NCI-H82 treated with DMSO at 0.1 percent for 48 hours (cell line): ENCODE measurements at regions not wholly inside any gene's neighbourhood (a gene's known extent, or its start where the extent isn't known, plus 50 kb on each side); places are given as distances from the start of the nearest gene placed in this dataset.
"Not testable (repeated sequence)": the region's sequence is repeated elsewhere in the genome, so short reads cannot be mapped to it uniquely, and the experiment has no call there.

Experiments
- DNase-seq: peaks from one replicate; lab custom pipeline; 2025; ENCODE audit not compliant: unreplicated experiment; lab: John Stamatoyannopoulos, UW

DNA sequence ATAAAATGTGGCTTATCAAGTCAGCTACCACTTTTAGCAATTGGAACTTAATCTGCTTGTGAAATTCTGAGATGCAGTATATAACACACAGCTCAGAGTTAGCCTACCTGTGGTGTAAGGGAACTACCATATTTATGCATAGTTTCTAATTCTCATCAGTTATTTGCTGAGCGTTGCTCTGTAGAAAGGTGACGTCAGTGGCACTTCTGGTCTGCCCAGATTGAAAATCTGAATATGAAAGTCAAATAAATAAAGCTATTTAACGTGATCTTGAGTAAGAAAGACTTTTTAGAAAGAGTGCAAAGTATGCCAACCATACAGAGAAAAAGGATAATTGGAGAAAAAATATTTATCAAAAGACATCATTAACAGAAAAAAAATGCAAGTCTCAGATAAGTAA is 938.9 kb upstream of the NOVA1 start:
- DNase-seq: no peak

DNA sequence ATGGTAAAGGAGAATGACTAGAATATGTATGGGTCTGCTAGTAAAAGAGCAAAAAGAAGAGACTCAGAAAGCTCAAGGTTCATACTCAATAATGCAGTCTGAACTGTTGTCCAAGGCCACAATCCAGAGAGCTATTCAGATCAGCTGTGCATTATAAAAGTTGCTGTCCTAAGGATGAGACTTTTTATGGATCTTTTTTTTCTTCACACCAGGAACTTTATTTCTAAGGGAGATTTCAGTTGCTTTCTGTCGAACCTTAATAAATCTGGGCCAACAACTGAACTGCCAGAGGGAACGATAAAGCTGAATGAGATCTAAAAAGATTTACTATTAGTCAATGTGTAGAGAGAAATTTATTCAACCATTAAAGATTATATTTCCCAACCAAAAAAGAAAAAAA is 948.3 kb upstream of the NOVA1 start:
- no peak for DNase-seq

DNA sequence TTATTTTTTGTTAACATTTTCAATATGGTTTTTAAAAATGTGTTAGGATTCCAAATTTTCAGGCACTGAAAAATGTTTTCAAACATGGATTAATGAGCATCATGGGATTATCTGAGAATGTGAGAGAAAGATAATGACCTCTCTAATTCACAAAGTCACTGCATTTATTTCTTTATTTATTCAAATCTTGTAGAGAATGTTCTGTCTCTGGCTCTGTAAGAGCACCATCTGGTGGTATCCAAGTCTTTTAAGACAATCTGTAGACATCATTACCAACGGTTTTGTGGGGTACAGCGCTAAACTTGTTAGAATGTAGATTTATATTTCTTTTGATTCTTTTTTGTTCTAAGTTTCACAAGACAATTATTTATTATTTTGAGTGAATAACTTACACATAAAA is 956.0 kb upstream of the NOVA1 start:
- DNase-seq: no peak

GRCh38 chr14:27557445-27557844 is 959.6 kb upstream of the NOVA1 start:
- no peak for DNase-seq

- no peak for DNase-seq
Measured at GRCh38 chr14:27559848-27560247, 962.0 kb upstream of the NOVA1 start.

DNA sequence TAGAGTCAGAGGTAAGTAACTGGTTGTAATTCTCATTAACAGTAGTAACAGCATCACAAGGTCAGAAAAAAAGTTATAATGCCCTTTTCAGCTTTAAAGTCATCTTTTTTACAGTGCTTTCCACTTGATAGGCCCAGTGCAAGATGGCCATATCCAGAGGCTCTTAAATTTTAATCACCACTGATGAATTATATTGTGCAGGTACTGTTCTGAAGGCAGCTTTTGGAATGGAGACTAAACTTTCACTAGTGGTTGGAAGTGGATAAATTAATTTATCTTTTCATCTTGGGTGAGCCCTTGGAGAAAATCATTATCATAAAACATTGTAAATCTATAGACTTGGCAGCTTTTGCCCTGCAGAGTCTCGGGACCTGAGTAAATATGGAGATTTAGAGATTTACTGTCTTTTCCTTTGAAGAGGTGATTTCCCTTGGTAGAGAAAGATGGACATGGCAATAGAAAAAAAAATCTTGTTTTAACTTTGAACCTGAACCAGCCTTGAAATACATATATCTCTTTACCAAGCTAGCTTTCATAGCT is 969.1 kb upstream of the NOVA1 start:
- no peak for DNase-seq

DNA sequence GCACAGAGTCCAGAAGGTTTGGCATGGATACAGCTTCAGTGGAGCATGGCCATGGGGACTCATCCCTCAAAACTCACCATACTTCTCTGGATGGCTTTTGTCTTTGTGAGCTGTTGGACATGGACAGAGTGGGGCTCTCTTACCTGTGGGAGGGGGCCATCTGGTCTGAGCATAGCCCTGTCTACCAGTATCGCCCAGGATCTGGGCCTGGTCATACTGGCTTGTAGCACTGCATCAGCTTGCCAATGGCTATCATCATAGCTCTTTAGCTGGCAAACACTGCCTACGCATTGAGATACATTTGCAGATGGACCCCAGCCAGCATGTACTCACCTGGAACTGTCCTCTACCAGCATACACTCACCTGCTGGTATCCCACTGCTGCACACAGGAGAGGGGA is 975.2 kb upstream of the NOVA1 start:
- DNase-seq: no peak

GRCh38 chr14:27587103-27587502 is 989.3 kb upstream of the NOVA1 start:
- DNase-seq: no peak

GRCh38 chr14:27605282-27605681 is 1007.4 kb upstream of the NOVA1 start:
- DNase-seq: no peak

DNA sequence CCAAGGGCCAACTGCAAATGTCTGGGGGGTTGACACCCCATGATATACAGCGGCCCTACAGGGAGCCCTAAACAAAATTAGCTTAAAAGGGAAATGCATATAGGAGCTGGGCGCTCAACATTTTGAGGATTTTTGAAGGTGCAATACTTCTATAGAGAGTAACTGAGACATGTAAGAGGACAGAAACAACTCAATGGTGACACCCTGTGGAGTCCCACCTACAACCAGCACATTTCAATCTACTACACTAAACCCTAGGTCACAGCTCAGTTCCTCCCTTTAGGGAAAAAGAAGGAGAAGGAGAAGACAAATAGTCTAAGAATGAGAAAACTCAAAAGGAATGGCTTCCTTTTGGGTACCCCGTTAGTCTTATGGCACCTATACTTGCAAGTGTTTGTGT is 1010.5 kb upstream of the NOVA1 start:
- no peak for DNase-seq

DNA sequence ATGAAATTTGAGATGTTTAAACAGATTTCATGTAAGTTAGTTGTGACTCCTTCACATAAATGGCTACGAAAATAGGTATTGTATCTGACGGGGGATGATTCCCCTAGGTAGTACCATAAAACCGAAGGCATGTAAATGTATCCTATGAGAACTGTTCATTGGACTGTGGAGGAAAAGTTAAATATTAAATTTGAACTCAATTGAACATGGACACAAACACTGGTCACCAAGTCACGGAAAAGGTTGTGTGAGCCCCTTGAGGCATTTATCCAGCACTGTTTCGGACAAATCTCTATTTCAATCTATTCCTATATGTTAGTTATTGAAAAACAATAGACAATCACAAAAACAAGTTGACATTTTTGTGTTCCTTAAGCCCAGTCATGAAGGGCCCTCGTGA is 1014.3 kb upstream of the NOVA1 start:
- no peak for DNase-seq

- DNase-seq: no peak
Measured at GRCh38 chr14:27613102-27613501, 1015.3 kb upstream of the NOVA1 start.

- no peak for DNase-seq
Measured at GRCh38 chr14:27623782-27624181, 1025.9 kb upstream of the NOVA1 start.

DNA sequence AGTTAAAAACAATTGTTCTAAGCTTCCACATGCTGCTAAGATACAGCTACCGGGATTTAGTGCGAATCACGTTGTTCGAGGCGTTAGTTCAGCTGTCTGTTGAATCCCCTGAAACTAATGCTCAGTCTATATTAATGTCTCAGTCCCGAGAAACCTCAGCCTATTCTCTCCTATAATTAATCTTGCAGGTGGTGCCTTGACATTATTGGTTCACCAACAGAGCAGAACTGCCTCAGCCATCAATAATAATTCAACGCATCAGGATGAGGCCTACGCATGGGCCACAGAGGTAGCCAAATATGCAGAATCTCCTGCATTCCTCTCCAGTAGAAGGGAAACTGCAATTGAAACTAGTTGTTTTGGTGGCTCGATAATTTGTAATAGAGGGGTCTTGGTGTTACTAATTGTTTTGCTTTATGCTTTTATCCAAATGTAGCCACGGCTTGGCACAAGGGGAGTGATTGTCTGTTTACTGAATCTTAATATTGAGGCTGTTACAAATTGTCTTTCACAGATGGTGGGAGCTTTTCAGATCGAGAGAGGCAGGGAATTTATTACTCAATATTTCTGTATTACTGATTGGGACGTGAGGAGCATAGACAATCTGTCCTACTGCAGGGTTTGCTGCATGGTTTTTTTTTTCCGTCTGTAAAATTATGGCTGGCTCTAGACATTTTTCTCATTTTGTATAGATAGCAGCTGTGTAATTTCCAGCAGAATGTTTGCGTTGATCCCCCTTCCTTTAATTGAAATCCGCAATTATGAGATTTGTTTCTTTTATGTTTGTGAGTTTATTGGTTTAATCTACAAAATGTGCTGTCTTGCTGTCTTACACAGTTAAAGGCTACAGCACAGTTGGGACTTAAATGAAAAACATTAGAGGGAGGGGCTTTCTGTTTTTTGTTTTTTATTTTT is 1036.5 kb upstream of the NOVA1 start:
- DNase-seq: no peak

DNA sequence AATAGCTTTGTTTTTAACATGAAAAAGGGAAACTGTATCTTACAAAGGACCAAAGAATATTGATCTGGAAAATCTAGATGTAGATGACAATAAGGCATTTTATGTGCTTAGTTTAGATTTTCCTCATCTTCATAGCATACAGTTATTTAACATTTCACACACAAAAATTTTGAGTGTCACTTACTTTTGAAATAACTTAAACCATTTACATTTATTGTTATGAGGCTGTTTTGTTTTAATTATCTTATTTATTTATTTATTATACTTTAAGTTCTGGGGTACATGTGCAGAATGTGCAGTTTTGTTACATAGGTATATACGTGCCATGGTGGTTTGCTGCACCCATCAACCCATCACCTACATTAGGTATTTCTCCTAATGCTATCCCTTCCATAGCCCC is 1042.9 kb upstream of the NOVA1 start:
- DNase-seq: not testable (repeated sequence)

DNA sequence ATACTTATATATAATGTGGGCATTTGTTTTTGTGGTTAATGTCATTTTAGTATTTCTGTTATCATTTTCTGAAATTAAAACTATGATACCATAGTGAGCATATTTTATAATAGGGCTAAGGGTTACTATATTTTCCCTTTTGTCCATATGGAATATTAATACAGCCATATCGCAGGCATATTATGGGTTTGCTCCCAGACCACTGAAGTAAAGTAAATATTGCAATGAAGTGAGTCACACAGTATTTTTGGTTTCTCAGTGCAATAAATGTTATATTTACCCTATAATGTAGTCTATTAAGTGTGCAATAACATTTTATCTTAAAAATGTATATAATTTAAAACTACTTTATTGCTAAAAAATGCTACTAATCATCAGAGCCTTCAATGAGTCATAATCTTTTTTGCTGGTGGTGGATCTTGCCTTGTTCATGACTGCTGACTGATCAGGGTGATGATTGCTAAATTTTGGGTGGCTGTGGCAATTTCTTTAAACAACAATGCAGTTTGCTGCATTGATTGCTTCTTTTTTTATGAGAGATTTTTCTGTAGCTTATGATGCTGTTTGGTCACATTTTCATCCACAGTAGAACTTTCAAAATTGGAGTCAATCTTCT is 1044.5 kb upstream of the NOVA1 start:
- DNase-seq: no peak

DNA sequence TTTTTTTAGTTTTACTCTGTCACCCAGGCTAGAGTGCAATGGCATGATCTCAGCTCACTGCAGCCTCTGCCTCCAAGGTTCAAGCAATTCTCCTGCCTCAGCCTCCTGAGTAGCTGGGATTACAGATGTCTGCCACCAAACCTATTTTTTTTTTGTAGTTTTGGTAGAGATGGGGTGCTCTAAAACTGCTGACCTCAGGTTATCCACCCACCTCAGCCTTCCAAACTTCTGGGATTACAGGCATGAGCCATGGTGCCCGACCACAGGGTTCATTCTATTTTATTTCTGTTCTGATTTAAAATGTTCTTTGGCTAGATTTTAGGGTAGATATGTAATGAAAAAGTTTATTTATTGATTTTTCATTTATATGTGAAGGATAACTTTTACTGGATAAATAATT is 1062.8 kb upstream of the NOVA1 start:
- no peak for DNase-seq

- no peak for DNase-seq
Measured at GRCh38 chr14:27668531-27668930, 1070.7 kb upstream of the NOVA1 start.

GRCh38 chr14:27672047-27672446 is 1074.2 kb upstream of the NOVA1 start:
- DNase-seq: no peak

DNA sequence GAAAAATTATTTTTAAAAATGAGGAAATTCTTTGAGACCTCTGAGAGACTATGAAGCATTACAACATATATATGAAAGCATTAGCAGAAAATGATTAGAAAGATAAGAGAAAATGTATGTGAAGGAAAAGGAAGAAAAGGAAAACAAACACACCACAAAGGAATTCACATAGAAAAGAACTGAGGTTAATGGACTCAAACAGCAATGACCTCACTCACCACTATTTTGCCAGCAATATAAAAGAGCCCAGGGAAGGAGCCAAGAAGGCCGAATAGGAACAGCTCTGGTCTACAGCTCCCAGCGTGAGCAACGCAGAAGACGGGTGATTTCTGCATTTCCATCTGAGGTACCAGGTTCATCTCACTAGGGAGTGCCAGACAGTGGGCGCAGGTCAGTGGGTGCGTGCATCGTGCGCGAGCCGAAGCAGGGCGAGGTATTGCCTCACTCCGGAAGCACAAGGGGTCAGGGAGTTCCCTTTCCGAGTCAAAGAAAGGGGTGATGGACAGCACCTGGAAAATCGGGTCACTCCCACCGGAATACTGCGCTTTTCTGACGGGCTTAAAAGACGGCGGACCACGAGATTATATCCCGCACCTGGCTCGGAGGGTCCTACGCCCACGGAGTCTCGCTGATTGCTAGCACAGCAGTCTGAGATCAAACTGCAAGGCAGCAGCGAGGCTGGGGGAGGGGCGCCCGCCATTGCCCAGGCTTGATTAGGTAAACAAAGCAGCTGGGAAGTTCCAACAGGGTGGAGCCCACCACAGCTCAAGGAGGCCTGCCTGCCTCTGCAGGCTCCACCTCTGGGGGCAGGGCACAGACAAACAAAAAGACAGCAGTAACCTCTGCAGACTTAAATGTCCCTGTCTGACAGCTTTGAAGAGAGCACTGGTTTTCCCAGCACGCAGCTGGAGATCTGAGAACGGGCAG is 1075.2 kb upstream of the NOVA1 start:
- DNase-seq: not testable (repeated sequence)

DNA sequence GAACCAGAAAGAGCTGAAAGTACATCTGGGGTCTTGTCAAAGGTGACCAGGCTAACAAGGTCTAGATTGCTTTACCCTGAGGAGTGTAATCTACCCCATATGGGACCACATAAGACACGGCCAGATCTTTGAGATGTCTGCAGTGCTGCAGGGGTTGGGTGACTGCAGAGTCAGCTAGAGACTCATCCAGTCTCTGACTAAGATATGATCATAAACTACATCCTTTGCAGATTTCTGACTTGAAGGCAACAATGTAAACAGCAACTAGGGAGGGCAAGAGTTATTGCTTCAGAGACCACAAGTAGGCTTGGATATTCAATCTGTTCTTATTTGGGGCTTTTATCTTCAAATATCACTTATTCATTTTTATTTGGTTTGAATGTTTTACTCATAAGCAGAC is 1080.5 kb upstream of the FOXG1 start:
- DNase-seq: no peak
